GM23338 (cell line): ENCODE measurements at regions not wholly inside any gene's neighbourhood (a gene's known extent, or its start where the extent isn't known, plus 50 kb on each side); places are given as distances from the start of the nearest gene placed in this dataset.

Source experiments
- ATAC-seq: fragments of 200-7000 bp; cut with Tn5 transposase; 3 replicates; pipeline ENCODE4 v1.9.1; 2020
- DNase-seq: peaks from one replicate; pipeline ENCODE4 v3.0.0-alpha.2; 2015; ENCODE audit warnings: low spot score
- H2AFZ ChIP-seq: fragments of 200-600 bp; sonication (generic); 2 replicates; pipeline ENCODE4 v1.8.0; 2016; ENCODE audit warnings: antibody characterized with exemption, mild to moderate bottlenecking, moderate library complexity
- H3F3A ChIP-seq: fragments of 200-600 bp; sonication (generic); replicated peaks from 2 replicates; pipeline ENCODE4 v1.8.0; 2017; ENCODE audit warnings: antibody characterized with exemption, mixed run types, low read depth
- H3K27ac ChIP-seq: fragments of 200-600 bp; sonication (generic); 2 replicates; pipeline ENCODE4 v1.6.1; 2016; ENCODE audit warnings: low read depth
- H3K27me3 ChIP-seq: fragments of 200-600 bp; sonication (generic); 2 replicates; pipeline ENCODE4 v1.8.0; 2016; ENCODE audit warnings: mild to moderate bottlenecking, mixed run types, moderate library complexity; ENCODE audit not compliant: insufficient read depth
- H3K36me3 ChIP-seq: fragments of 200-600 bp; sonication (generic); 2 replicates; pipeline ENCODE4 v1.8.0; 2016; ENCODE audit warnings: mild to moderate bottlenecking; ENCODE audit not compliant: insufficient read depth
- H3K4me1 ChIP-seq: fragments of 200-600 bp; sonication (generic); 2 replicates; pipeline ENCODE4 v1.8.0; 2016; ENCODE audit warnings: mild to moderate bottlenecking, moderate library complexity; ENCODE audit not compliant: insufficient read depth
- H3K4me2 ChIP-seq: fragments of 200-600 bp; sonication (generic); 2 replicates; pipeline ENCODE4 v1.7.1; 2017; ENCODE audit warnings: mixed run types
- H3K4me3 ChIP-seq: fragments of 200-600 bp; sonication (generic); 2 replicates; pipeline ENCODE4 v1.6.1; 2016; ENCODE audit warnings: mixed run types
- H3K79me2 ChIP-seq: fragments of 200-600 bp; sonication (generic); replicated peaks from 2 replicates; pipeline ENCODE4 v1.8.0; 2017; ENCODE audit warnings: mild to moderate bottlenecking; ENCODE audit not compliant: insufficient read depth
- H3K9me2 ChIP-seq: fragments of 200-600 bp; sonication (generic); 2 replicates; pipeline ENCODE4 v1.8.0; 2017; ENCODE audit not compliant: insufficient read depth
- H4K20me1 ChIP-seq: fragments of 200-600 bp; sonication (generic); replicated peaks from 2 replicates; pipeline ENCODE4 v1.8.0; 2017; ENCODE audit warnings: mild to moderate bottlenecking; ENCODE audit not compliant: insufficient read depth
- H3K27ac Mint-ChIP-seq: 2 replicates; pipeline ENCODE4 v1.8.0; 2020; ENCODE audit warnings: inconsistent platforms, mild to moderate bottlenecking, moderate library complexity, mixed read lengths
- H3K27me3 Mint-ChIP-seq: 3 replicates; pipeline ENCODE4 v1.8.0; 2022; ENCODE audit warnings: low read depth, mild to moderate bottlenecking, moderate library complexity, mixed read lengths, inconsistent platforms; ENCODE audit not compliant: insufficient read depth, poor library complexity
- H3K36me3 Mint-ChIP-seq: 3 replicates; pipeline ENCODE4 v1.8.0; 2021; ENCODE audit warnings: low read depth, mild to moderate bottlenecking, inconsistent platforms, moderate library complexity, mixed read lengths
- H3K4me1 Mint-ChIP-seq: 3 replicates; pipeline ENCODE4 v1.8.0; 2020; ENCODE audit warnings: mild to moderate bottlenecking, inconsistent platforms, mixed read lengths
- H3K4me3 Mint-ChIP-seq: 3 replicates; pipeline ENCODE4 v1.8.0; 2021; ENCODE audit warnings: moderate library complexity, mild to moderate bottlenecking, inconsistent platforms, mixed read lengths
- H3K9me3 Mint-ChIP-seq: 3 replicates; pipeline ENCODE4 v1.8.0; 2020; ENCODE audit warnings: moderate library complexity, mild to moderate bottlenecking, inconsistent platforms, mixed read lengths
- CREB1 ChIP-seq: fragments of 250-450 bp; sonication (Bioruptor Pico); IDR thresholded peaks from 2 replicates; pipeline ENCODE4 v1.5.0; 2020; ENCODE audit warnings: low read depth, mild to moderate bottlenecking, moderate library complexity
- EZH2phosphoT487 ChIP-seq: fragments of 200-600 bp; sonication (generic); IDR thresholded peaks from one replicate; pipeline ENCODE4 v1.8.1; 2018; ENCODE audit warnings: antibody characterized with exemption; ENCODE audit not compliant: unreplicated experiment
- JUNB ChIP-seq: IDR thresholded peaks from one replicate; pipeline ENCODE4 v1.6.1; 2016; ENCODE audit warnings: antibody characterized with exemption; ENCODE audit not compliant: unreplicated experiment
- NANOG ChIP-seq: IDR thresholded peaks from 2 replicates; pipeline ENCODE4 v1.6.1; 2016; ENCODE audit warnings: antibody characterized with exemption, borderline replicate concordance
- POLR2AphosphoS5 ChIP-seq: IDR thresholded peaks from 2 replicates; pipeline ENCODE4 v1.6.1; 2016; ENCODE audit warnings: antibody characterized with exemption, low read depth
- STAT1 ChIP-seq: IDR thresholded peaks from one replicate; pipeline ENCODE4 v1.6.1; 2016; ENCODE audit warnings: antibody characterized with exemption; ENCODE audit not compliant: unreplicated experiment
- ZNF114 ChIP-seq: fragments of 250-450 bp; sonication (Bioruptor Pico); IDR thresholded peaks from 2 replicates; pipeline ENCODE4 v1.5.0; 2020; ENCODE audit warnings: mild to moderate bottlenecking, moderate library complexity
- ZNF331 ChIP-seq: fragments of 250-450 bp; sonication (Bioruptor Pico); IDR thresholded peaks from 2 replicates; pipeline ENCODE4 v1.5.0; 2020; ENCODE audit warnings: low read depth, mild to moderate bottlenecking, moderate library complexity
- TF ChIP-seq, protein P1 (sequence below): fragments of 250-450 bp; sonication (Bioruptor Pico); IDR thresholded peaks from 2 replicates; pipeline ENCODE4 v1.5.0; 2020; ENCODE audit warnings: mild to moderate bottlenecking, moderate library complexity
- TF ChIP-seq, protein P2 (sequence below): IDR thresholded peaks from 2 replicates; pipeline ENCODE4 v1.6.1; 2016; ENCODE audit warnings: antibody characterized with exemption
- TF ChIP-seq, protein P3 (sequence below), 2 experiments: fragments of 200-600 bp in 1 of 2; sonication (generic) in 1 of 2; conservative IDR thresholded peaks; 2 replicates each; pipeline versions ENCODE4 v1.5.1 to v1.6.1; 2016 to 2017; ENCODE audit warnings: antibody characterized with exemption in 2 of 2, low read depth in 2 of 2, mild to moderate bottlenecking in 2 of 2, moderate library complexity in 1 of 2

DNA sequence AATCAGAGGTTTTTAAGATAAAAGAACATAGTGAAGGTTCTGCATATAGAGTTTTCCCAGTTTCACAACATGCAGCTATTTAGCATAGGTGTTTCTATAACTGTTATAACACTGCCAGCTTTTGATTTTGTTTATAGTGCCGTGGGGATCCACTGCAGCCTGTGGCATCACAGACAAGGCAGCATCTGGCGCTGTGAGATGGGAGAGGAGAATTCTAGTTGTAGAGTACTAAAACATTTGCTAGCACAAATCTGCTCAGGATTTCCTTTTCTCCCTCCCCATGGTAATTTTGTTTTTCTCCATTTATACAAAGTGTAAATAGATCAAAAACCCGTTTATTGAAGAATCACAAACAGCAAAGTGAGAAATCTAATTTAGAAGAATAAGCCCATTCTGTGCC lies 482.8 kb upstream of the NCAM2 start:
- peaks cover 15% of the 10 kb centered on the region for H3K9me3 Mint-ChIP-seq
- H3K27ac Mint-ChIP-seq, result no peak overlapping the region
- H3K27me3 Mint-ChIP-seq, result no peaks in the 10 kb centered on the region
- Histone ChIP-seq H3K4me1 (no peaks in the 10 kb centered on the region), H4K20me1 (no peaks in the 10 kb centered on the region), H3F3A (no peaks in the 10 kb centered on the region), H2AFZ (no peak overlapping the region), H3K4me2 (no peak overlapping the region), H3K36me3 (peaks cover 4% of the 10 kb centered on the region; the same call in 1 of the 2 replicates), H3K27me3 (no peaks in the 10 kb centered on the region), H3K9me2 (no peaks in the 10 kb centered on the region), H3K27ac (no peak overlapping the region), H3K79me2 (no peaks in the 10 kb centered on the region), H3K4me3 (no peak overlapping the region)
- no peaks in the 10 kb centered on the region for H3K4me1 Mint-ChIP-seq
- DNase-seq (no peak), ATAC-seq (no peak)
- H3K36me3 Mint-ChIP-seq, result peaks cover 8% of the 10 kb centered on the region; the same call in 2 of the 3 replicates
- no peak overlapping the region for H3K4me3 Mint-ChIP-seq
- TF ChIP-seq, protein P1, sequence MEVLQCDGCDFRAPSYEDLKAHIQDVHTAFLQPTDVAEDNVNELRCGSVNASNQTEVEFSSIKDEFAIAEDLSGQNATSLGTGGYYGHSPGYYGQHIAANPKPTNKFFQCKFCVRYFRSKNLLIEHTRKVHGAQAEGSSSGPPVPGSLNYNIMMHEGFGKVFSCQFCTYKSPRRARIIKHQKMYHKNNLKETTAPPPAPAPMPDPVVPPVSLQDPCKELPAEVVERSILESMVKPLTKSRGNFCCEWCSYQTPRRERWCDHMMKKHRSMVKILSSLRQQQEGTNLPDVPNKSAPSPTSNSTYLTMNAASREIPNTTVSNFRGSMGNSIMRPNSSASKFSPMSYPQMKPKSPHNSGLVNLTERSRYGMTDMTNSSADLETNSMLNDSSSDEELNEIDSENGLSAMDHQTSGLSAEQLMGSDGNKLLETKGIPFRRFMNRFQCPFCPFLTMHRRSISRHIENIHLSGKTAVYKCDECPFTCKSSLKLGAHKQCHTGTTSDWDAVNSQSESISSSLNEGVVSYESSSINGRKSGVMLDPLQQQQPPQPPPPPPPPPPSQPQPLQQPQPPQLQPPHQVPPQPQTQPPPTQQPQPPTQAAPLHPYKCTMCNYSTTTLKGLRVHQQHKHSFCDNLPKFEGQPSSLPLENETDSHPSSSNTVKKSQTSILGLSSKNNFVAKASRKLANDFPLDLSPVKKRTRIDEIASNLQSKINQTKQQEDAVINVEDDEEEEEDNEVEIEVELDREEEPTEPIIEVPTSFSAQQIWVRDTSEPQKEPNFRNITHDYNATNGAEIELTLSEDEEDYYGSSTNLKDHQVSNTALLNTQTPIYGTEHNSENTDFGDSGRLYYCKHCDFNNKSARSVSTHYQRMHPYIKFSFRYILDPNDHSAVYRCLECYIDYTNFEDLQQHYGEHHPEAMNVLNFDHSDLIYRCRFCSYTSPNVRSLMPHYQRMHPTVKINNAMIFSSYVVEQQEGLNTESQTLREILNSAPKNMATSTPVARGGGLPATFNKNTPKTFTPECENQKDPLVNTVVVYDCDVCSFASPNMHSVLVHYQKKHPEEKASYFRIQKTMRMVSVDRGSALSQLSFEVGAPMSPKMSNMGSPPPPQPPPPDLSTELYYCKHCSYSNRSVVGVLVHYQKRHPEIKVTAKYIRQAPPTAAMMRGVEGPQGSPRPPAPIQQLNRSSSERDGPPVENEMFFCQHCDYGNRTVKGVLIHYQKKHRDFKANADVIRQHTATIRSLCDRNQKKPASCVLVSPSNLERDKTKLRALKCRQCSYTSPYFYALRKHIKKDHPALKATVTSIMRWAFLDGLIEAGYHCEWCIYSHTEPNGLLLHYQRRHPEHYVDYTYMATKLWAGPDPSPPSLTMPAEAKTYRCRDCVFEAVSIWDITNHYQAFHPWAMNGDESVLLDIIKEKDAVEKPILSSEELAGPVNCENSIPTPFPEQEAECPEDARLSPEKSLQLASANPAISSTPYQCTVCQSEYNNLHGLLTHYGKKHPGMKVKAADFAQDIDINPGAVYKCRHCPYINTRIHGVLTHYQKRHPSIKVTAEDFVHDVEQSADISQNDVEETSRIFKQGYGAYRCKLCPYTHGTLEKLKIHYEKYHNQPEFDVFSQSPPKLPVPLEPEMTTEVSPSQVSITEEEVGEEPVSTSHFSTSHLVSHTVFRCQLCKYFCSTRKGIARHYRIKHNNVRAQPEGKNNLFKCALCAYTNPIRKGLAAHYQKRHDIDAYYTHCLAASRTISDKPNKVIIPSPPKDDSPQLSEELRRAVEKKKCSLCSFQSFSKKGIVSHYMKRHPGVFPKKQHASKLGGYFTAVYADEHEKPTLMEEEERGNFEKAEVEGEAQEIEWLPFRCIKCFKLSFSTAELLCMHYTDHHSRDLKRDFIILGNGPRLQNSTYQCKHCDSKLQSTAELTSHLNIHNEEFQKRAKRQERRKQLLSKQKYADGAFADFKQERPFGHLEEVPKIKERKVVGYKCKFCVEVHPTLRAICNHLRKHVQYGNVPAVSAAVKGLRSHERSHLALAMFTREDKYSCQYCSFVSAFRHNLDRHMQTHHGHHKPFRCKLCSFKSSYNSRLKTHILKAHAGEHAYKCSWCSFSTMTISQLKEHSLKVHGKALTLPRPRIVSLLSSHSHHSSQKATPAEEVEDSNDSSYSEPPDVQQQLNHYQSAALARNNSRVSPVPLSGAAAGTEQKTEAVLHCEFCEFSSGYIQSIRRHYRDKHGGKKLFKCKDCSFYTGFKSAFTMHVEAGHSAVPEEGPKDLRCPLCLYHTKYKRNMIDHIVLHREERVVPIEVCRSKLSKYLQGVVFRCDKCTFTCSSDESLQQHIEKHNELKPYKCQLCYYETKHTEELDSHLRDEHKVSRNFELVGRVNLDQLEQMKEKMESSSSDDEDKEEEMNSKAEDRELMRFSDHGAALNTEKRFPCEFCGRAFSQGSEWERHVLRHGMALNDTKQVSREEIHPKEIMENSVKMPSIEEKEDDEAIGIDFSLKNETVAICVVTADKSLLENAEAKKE, result no peak
- no peak for TF ChIP-seq NANOG
- TF ChIP-seq, protein P2, sequence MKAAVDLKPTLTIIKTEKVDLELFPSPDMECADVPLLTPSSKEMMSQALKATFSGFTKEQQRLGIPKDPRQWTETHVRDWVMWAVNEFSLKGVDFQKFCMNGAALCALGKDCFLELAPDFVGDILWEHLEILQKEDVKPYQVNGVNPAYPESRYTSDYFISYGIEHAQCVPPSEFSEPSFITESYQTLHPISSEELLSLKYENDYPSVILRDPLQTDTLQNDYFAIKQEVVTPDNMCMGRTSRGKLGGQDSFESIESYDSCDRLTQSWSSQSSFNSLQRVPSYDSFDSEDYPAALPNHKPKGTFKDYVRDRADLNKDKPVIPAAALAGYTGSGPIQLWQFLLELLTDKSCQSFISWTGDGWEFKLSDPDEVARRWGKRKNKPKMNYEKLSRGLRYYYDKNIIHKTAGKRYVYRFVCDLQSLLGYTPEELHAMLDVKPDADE, result no peak
- no peak for TF ChIP-seq JUNB
- no peak for TF ChIP-seq STAT1
- no peak for TF ChIP-seq POLR2AphosphoS5
- TF ChIP-seq EZH2phosphoT487, result no peak
- no peak for TF ChIP-seq ZNF331 (CRISPR knock-in tag)
- no peak for TF ChIP-seq CREB1 (CRISPR knock-in tag)
- no peak for TF ChIP-seq ZNF114
- TF ChIP-seq, protein P3, sequence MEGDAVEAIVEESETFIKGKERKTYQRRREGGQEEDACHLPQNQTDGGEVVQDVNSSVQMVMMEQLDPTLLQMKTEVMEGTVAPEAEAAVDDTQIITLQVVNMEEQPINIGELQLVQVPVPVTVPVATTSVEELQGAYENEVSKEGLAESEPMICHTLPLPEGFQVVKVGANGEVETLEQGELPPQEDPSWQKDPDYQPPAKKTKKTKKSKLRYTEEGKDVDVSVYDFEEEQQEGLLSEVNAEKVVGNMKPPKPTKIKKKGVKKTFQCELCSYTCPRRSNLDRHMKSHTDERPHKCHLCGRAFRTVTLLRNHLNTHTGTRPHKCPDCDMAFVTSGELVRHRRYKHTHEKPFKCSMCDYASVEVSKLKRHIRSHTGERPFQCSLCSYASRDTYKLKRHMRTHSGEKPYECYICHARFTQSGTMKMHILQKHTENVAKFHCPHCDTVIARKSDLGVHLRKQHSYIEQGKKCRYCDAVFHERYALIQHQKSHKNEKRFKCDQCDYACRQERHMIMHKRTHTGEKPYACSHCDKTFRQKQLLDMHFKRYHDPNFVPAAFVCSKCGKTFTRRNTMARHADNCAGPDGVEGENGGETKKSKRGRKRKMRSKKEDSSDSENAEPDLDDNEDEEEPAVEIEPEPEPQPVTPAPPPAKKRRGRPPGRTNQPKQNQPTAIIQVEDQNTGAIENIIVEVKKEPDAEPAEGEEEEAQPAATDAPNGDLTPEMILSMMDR (conservative IDR thresholded peaks at IDR 0.05; ENCODE audit: low read depth in 2 of 2), result no peak
